ENCODE measurements at regions not wholly inside any gene's neighbourhood (a gene's known extent, or its start where the extent isn't known, plus 50 kb on each side); places are given as distances from the start of the nearest gene placed in this dataset.

GRCh38 chr4:138945401-138945800, 70.2 kb upstream of the NOCT start:
- TF ChIP-seq CTCF (IDR thresholded peaks at IDR 0.05), result no peak
- no peak for TF ChIP-seq EP300 (IDR thresholded peaks at IDR 0.05)
